H9 (cell line): ENCODE measurements at regions not wholly inside any gene's neighbourhood (a gene's known extent, or its start where the extent isn't known, plus 50 kb on each side); places are given as distances from the start of the nearest gene placed in this dataset.

Experiments used
- DNase-seq: peaks from one replicate; pipeline ENCODE4 v3.0.0-alpha.2; 2017
- H2AFZ ChIP-seq: one replicate; pipeline ENCODE4 v1.6.1; 2013; ENCODE audit warnings: mild to moderate bottlenecking, low read length, control low read depth, moderate library complexity
- H2AK5ac ChIP-seq: 2 replicates; pipeline ENCODE4 v1.6.1; 2013; ENCODE audit warnings: low read length, control low read depth, mixed read lengths; ENCODE audit not compliant: insufficient read length
- H2BK120ac ChIP-seq: one replicate; pipeline ENCODE4 v1.6.1; 2013; ENCODE audit warnings: low read depth, mild to moderate bottlenecking, low read length, control low read depth, inconsistent platforms; ENCODE audit not compliant: poor library complexity, severe bottlenecking
- H2BK12ac ChIP-seq: 2 replicates; pipeline ENCODE4 v1.6.1; 2013; ENCODE audit warnings: low read length, control low read depth, mixed read lengths, low read depth; ENCODE audit not compliant: insufficient read length
- H2BK15ac ChIP-seq: 2 replicates; pipeline ENCODE4 v1.6.1; 2013; ENCODE audit warnings: low read depth, low read length, control low read depth
- H2BK20ac ChIP-seq: one replicate; pipeline ENCODE4 v1.6.1; 2013; ENCODE audit warnings: low read depth, mild to moderate bottlenecking, low read length, control low read depth, inconsistent platforms; ENCODE audit not compliant: poor library complexity, severe bottlenecking
- H2BK5ac ChIP-seq: 2 replicates; pipeline ENCODE4 v1.6.1; 2013; ENCODE audit warnings: low read length, control low read depth, mixed read lengths; ENCODE audit not compliant: insufficient read length
- H3K14ac ChIP-seq: 2 replicates; pipeline ENCODE4 v1.6.1; 2013; ENCODE audit warnings: low read length, control low read depth; ENCODE audit not compliant: insufficient read depth
- H3K18ac ChIP-seq: 2 replicates; pipeline ENCODE4 v1.6.1; 2013; ENCODE audit warnings: low read depth, mild to moderate bottlenecking, mixed read lengths, low read length, control low read depth; ENCODE audit not compliant: insufficient read length
- H3K23ac ChIP-seq: 2 replicates; pipeline ENCODE4 v1.6.1; 2013; ENCODE audit warnings: low read length, control low read depth, mixed read lengths, low read depth; ENCODE audit not compliant: insufficient read length
- H3K23me2 ChIP-seq: 2 replicates; pipeline ENCODE4 v1.6.1; 2013; ENCODE audit warnings: low read depth, mild to moderate bottlenecking, mixed read lengths, low read length, control low read depth; ENCODE audit not compliant: insufficient read length, poor library complexity, severe bottlenecking
- H3K27ac ChIP-seq: 2 replicates; pipeline ENCODE4 v1.5.1; 2013; ENCODE audit warnings: low read length, control low read depth, mixed read lengths, low read depth; ENCODE audit not compliant: insufficient read length
- H3K27me3 ChIP-seq: 2 replicates; pipeline ENCODE4 v1.6.1; 2013; ENCODE audit warnings: low read length, control low read depth, inconsistent platforms; ENCODE audit not compliant: insufficient read depth
- H3K4ac ChIP-seq: 2 replicates; pipeline ENCODE4 v1.6.1; 2013; ENCODE audit warnings: low read depth, mild to moderate bottlenecking, control low read depth, inconsistent platforms, low read length, moderate library complexity
- H3K4me1 ChIP-seq: 2 replicates; pipeline ENCODE4 v1.6.1; 2013; ENCODE audit warnings: low read length, control low read depth, inconsistent platforms; ENCODE audit not compliant: insufficient read depth
- H3K4me2 ChIP-seq: 2 replicates; pipeline ENCODE4 v1.6.1; 2013; ENCODE audit warnings: low read length, control low read depth, mixed read lengths; ENCODE audit not compliant: insufficient read length, insufficient read depth
- H3K56ac ChIP-seq: 2 replicates; pipeline ENCODE4 v1.6.1; 2013; ENCODE audit warnings: low read depth, mild to moderate bottlenecking, mixed read lengths, low read length, control low read depth; ENCODE audit not compliant: insufficient read length
- H3K79me1 ChIP-seq: 2 replicates; pipeline ENCODE4 v1.6.1; 2013; ENCODE audit warnings: low read depth, mild to moderate bottlenecking, moderate library complexity, low read length, control low read depth, inconsistent platforms; ENCODE audit not compliant: insufficient read depth, poor library complexity, severe bottlenecking
- H3K79me2 ChIP-seq: 2 replicates; pipeline ENCODE4 v1.6.1; 2013; ENCODE audit warnings: low read length, control low read depth, inconsistent platforms; ENCODE audit not compliant: insufficient read depth
- H3K9ac ChIP-seq: 2 replicates; pipeline ENCODE4 v1.6.1; 2013; ENCODE audit warnings: low read length, control low read depth, mixed read lengths; ENCODE audit not compliant: insufficient read length; ENCODE audit errors: extremely low read depth
- H3K9me3 ChIP-seq: one replicate; pipeline ENCODE4 v1.6.1; 2013; ENCODE audit warnings: low read depth, low read length, inconsistent platforms; ENCODE audit not compliant: control insufficient read depth
- H3T11ph ChIP-seq: one replicate; pipeline ENCODE4 v1.6.1; 2013; ENCODE audit warnings: mild to moderate bottlenecking, low read length, control low read depth, inconsistent platforms
- H4K20me1 ChIP-seq: one replicate; pipeline ENCODE4 v1.6.1; 2013; ENCODE audit not compliant: control insufficient read depth, insufficient read length, insufficient read depth
- H4K5ac ChIP-seq: 2 replicates; pipeline ENCODE4 v1.6.1; 2013; ENCODE audit warnings: low read depth, mild to moderate bottlenecking, mixed read lengths, low read length, control low read depth; ENCODE audit not compliant: insufficient read length
- H4K8ac ChIP-seq: replicated peaks from 2 replicates; pipeline ENCODE4 v1.6.1; 2013; ENCODE audit warnings: low read length, control low read depth, mixed read lengths, low read depth; ENCODE audit not compliant: insufficient read length
- H4K91ac ChIP-seq: 2 replicates; pipeline ENCODE4 v1.6.1; 2013; ENCODE audit warnings: low read depth, mild to moderate bottlenecking, moderate library complexity, mixed read lengths, low read length, control low read depth; ENCODE audit not compliant: insufficient read length
- H3K27ac Mint-ChIP-seq, 3 experiments: 2 replicates in 2 of 3; 3 replicates in 1 of 3; pipeline ENCODE4 v1.8.0; 2020 to 2021; ENCODE audit warnings: mixed read lengths in 3 of 3, mild to moderate bottlenecking in 1 of 3, moderate library complexity in 1 of 3
- H3K27me3 Mint-ChIP-seq: 2 replicates; pipeline ENCODE4 v1.8.0; 2021; ENCODE audit warnings: low read depth, mild to moderate bottlenecking, moderate library complexity, mixed read lengths
- H3K36me3 Mint-ChIP-seq, 3 experiments: 2 replicates in 2 of 3; 3 replicates in 1 of 3; pipeline ENCODE4 v1.8.0; 2020 to 2021; ENCODE audit warnings: low read depth in 3 of 3, mixed read lengths in 3 of 3; ENCODE audit not compliant: insufficient read depth in 1 of 3
- H3K4me1 Mint-ChIP-seq, 2 experiments: 2 replicates each; pipeline ENCODE4 v1.8.0; 2020; ENCODE audit warnings: mixed read lengths in 2 of 2
- H3K4me3 Mint-ChIP-seq, 2 experiments: 2 replicates in 1 of 2; 3 replicates in 1 of 2; pipeline ENCODE4 v1.8.0; 2020 to 2021; ENCODE audit warnings: mild to moderate bottlenecking in 2 of 2, mixed read lengths in 2 of 2, moderate library complexity in 1 of 2
- H3K9me3 Mint-ChIP-seq, 2 experiments: 2 replicates in 1 of 2; 3 replicates in 1 of 2; pipeline ENCODE4 v1.8.0; 2020; ENCODE audit warnings: mild to moderate bottlenecking in 2 of 2, mixed read lengths in 2 of 2, moderate library complexity in 1 of 2
- WGBS: extraction: QIAGEN DNeasy Blood & Tissue Kit; methylation state at CpG from one replicate; pipeline ENCODE4 v1.1.7; 2013; ENCODE audit warnings: missing lambda C conversion rate, low lambda C conversion rate, mixed read lengths; ENCODE audit not compliant: insufficient read length; ENCODE audit errors: extremely low coverage; 5-methylcytosine and 5-hydroxymethylcytosine counted together
- TF ChIP-seq, protein P1 (sequence below): fragments of 200-600 bp; sonication (generic); conservative IDR thresholded peaks from 3 replicates; pipeline ENCODE4 v1.8.0; 2021; ENCODE audit warnings: antibody characterized with exemption, mild to moderate bottlenecking

GRCh38 chr2:51293566-51294200 lies 261.8 kb upstream of the NRXN1 start:
- TF ChIP-seq, protein P1, sequence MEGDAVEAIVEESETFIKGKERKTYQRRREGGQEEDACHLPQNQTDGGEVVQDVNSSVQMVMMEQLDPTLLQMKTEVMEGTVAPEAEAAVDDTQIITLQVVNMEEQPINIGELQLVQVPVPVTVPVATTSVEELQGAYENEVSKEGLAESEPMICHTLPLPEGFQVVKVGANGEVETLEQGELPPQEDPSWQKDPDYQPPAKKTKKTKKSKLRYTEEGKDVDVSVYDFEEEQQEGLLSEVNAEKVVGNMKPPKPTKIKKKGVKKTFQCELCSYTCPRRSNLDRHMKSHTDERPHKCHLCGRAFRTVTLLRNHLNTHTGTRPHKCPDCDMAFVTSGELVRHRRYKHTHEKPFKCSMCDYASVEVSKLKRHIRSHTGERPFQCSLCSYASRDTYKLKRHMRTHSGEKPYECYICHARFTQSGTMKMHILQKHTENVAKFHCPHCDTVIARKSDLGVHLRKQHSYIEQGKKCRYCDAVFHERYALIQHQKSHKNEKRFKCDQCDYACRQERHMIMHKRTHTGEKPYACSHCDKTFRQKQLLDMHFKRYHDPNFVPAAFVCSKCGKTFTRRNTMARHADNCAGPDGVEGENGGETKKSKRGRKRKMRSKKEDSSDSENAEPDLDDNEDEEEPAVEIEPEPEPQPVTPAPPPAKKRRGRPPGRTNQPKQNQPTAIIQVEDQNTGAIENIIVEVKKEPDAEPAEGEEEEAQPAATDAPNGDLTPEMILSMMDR: no peak
- H3K4me3 Mint-ChIP-seq: no peak overlapping the region
- Histone ChIP-seq H2BK120ac (no peak overlapping the region), H4K91ac (no peak overlapping the region), H3K23ac (no peak overlapping the region), H2BK12ac (no peak overlapping the region), H2AFZ (no peak overlapping the region), H3K9ac (no peak overlapping the region), H4K8ac (no peak overlapping the region), H2AK5ac (no peak overlapping the region), H2BK15ac (no peak overlapping the region), H3K79me1 (no peaks in the 10 kb centered on the region), H2BK5ac (no peak overlapping the region), H3K4me2 (no peak overlapping the region), H3K27me3 (no peaks in the 10 kb centered on the region), H3K23me2 (no peaks in the 10 kb centered on the region), H3K14ac (no peak overlapping the region), H3K9me3 (no peaks in the 10 kb centered on the region), H3K56ac (no peak overlapping the region), H2BK20ac (no peak overlapping the region), H3K18ac (no peak overlapping the region), H3K4ac (no peak overlapping the region), H4K5ac (no peak overlapping the region), H4K20me1 (no peaks in the 10 kb centered on the region), H3K4me1 (no peaks in the 10 kb centered on the region; the same call in 1 of the 2 replicates), H3T11ph (no peak overlapping the region), H3K79me2 (no peaks in the 10 kb centered on the region), H3K27ac (no peak overlapping the region)
- peaks cover 29 to 31% of the 10 kb centered on the region in 2 experiments for H3K4me1 Mint-ChIP-seq
- no CpG with 5 or more reads among the region's 5 CpGs for WGBS
- H3K27ac Mint-ChIP-seq: no peak overlapping the region
- H3K9me3 Mint-ChIP-seq: no peaks in the 10 kb centered on the region; a peak in 1 of 5 replicates
- H3K27me3 Mint-ChIP-seq: no peaks in the 10 kb centered on the region
- peaks cover 0 to 8% (median 4%) of the 10 kb centered on the region in 3 experiments; a peak in 2 of 7 replicates for H3K36me3 Mint-ChIP-seq
- no peak for DNase-seq
